Activated B cell treated with CpG ODN at 0.5 μM for 24 hours (primary cell): ENCODE measurements at regions not wholly inside any gene's neighbourhood (a gene's known extent, or its start where the extent isn't known, plus 50 kb on each side); places are given as distances from the start of the nearest gene placed in this dataset.

ENCODE experiments used
- ATAC-seq: fragments of 200-7000 bp; cut with Tn5 transposase; one replicate; pipeline ENCODE4 v1.10.0; 2021; ENCODE audit warnings: low read depth, mild to moderate bottlenecking, moderate library complexity
- CTCF ChIA-PET: fragments of 350-600 bp; sonication (Branson Sonifier 250); formaldehyde crosslinking; loops from one replicate; lab custom pipeline; 2021; ENCODE audit warnings: antibody characterized with exemption; lab: Charles Lee
- POLR2A ChIA-PET: fragments of 350-600 bp; sonication (Branson Sonifier 250); formaldehyde crosslinking; loops from one replicate; lab custom pipeline; 2021; ENCODE audit warnings: antibody characterized with exemption; lab: Charles Lee
- DNase-seq: peaks from one replicate; pipeline ENCODE4 v3.0.0; 2022
- H3K27ac Mint-ChIP-seq: one replicate; pipeline ENCODE4 v1.8.0; 2020; ENCODE audit warnings: mixed read lengths
- H3K27me3 Mint-ChIP-seq: one replicate; pipeline ENCODE4 v1.8.0; 2021; ENCODE audit warnings: mixed read lengths
- H3K36me3 Mint-ChIP-seq: one replicate; pipeline ENCODE4 v1.8.0; 2021; ENCODE audit warnings: low read depth, mixed read lengths
- H3K4me1 Mint-ChIP-seq: one replicate; pipeline ENCODE4 v1.8.0; 2021; ENCODE audit warnings: mixed read lengths
- H3K4me3 Mint-ChIP-seq: one replicate; pipeline ENCODE4 v1.8.0; 2020; ENCODE audit warnings: mild to moderate bottlenecking, mixed read lengths
- H3K9me3 Mint-ChIP-seq: one replicate; pipeline ENCODE4 v1.8.0; 2020; ENCODE audit warnings: mixed read lengths
- intact Hi-C: fragments of 100-400 bp; cut with micrococcal nuclease; formaldehyde crosslinking; loops from one replicate; pipeline ENCODE4 v1.15.1; 2024
- TF ChIP-seq, protein P1 (sequence below): fragments of 200-600 bp; IDR thresholded peaks from one replicate; pipeline ENCODE4 v1.8.0; 2022; ENCODE audit warnings: antibody characterized with exemption, mild to moderate bottlenecking

- ChIA-PET CTCF (no interaction called here), POLR2A (no interaction called here)
- TF ChIP-seq, protein P1, sequence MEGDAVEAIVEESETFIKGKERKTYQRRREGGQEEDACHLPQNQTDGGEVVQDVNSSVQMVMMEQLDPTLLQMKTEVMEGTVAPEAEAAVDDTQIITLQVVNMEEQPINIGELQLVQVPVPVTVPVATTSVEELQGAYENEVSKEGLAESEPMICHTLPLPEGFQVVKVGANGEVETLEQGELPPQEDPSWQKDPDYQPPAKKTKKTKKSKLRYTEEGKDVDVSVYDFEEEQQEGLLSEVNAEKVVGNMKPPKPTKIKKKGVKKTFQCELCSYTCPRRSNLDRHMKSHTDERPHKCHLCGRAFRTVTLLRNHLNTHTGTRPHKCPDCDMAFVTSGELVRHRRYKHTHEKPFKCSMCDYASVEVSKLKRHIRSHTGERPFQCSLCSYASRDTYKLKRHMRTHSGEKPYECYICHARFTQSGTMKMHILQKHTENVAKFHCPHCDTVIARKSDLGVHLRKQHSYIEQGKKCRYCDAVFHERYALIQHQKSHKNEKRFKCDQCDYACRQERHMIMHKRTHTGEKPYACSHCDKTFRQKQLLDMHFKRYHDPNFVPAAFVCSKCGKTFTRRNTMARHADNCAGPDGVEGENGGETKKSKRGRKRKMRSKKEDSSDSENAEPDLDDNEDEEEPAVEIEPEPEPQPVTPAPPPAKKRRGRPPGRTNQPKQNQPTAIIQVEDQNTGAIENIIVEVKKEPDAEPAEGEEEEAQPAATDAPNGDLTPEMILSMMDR, result no peak
- no peak overlapping the region for H3K4me3 Mint-ChIP-seq
- DNase-seq (no peak), ATAC-seq (no peak)
- no peak overlapping the region for H3K27ac Mint-ChIP-seq
- H3K4me1 Mint-ChIP-seq, result no peaks in the 10 kb centered on the region
- H3K9me3 Mint-ChIP-seq, result no peaks in the 10 kb centered on the region
- no peaks in the 10 kb centered on the region for H3K36me3 Mint-ChIP-seq
- H3K27me3 Mint-ChIP-seq, result no peaks in the 10 kb centered on the region
- intact Hi-C loops, result no loop called here
Observed at GRCh38 chr12:131578828-131579470, 131.9 kb upstream of the SFSWAP start.

GRCh38 chr12:131583090-131583712 is 127.7 kb upstream of the SFSWAP start:
- H3K4me1 Mint-ChIP-seq, result no peaks in the 10 kb centered on the region
- no peak overlapping the region for H3K27ac Mint-ChIP-seq
- peaks cover 3% of the 10 kb centered on the region for H3K27me3 Mint-ChIP-seq
- TF ChIP-seq, protein P1, result no peak
- H3K4me3 Mint-ChIP-seq, result no peak overlapping the region
- DNase-seq (no peak), ATAC-seq (no peak)
- H3K9me3 Mint-ChIP-seq, result peaks cover 3% of the 10 kb centered on the region
- no peaks in the 10 kb centered on the region for H3K36me3 Mint-ChIP-seq
- CTCF ChIA-PET, result no interaction called here
- intact Hi-C loops, result no loop called here
- POLR2A ChIA-PET, result no interaction called here

DNA sequence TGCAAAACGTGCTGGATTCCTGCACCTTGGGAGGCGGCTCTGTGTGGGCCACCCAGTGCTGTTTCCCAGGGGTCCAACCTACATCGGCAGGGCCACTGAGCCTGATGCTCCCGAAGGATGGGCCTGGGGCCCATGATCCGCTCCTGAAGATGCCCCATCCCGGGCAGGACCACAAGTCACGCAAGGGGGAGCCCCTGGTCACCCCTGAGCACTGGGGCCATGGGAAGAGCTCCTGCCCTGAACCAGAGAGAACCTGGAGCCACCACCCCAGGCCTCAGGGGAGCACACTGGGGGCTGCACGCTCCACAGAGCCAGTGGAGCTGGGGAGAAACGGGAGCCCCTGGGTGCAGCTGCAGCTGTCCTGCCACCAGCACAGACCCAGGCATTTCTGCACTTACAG is 124.6 kb upstream of the SFSWAP start:
- Mint-ChIP-seq H3K36me3 (no peaks in the 10 kb centered on the region), H3K9me3 (peaks cover 3% of the 10 kb centered on the region), H3K4me1 (no peaks in the 10 kb centered on the region), H3K27ac (no peak overlapping the region), H3K4me3 (no peak overlapping the region), H3K27me3 (peaks cover 3% of the 10 kb centered on the region)
- no peak for DNase-seq
- ChIA-PET CTCF (no interaction called here), POLR2A (no interaction called here)
- TF ChIP-seq, protein P1, result no peak
- ATAC-seq, result no peak
- intact Hi-C loops, result no loop called here

DNA sequence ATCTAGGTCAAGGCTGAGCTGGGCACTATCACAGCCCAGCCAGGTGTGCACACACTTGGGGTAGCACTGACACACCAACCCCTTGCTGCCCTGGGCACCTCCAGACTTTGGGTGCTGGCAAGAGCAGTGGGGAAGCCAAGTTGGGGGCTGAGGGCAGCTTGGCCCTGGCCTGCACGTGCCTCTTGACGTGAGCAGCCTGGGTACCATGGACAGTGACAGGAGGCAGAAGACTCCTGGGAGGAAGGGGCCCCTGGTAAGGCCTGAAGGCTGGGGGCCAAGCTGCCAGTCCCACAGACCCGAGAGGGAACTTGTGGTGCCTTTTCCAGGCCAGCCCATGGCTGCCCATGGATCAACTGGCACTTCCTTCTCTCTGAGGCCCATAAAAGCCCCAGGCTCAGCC is 124.1 kb upstream of the SFSWAP start:
- TF ChIP-seq, protein P1, result no peak
- ChIA-PET CTCF (no interaction called here), POLR2A (no interaction called here)
- no peak for DNase-seq
- ATAC-seq, result no peak
- intact Hi-C loops, result no loop called here
- Mint-ChIP-seq H3K27ac (no peak overlapping the region), H3K4me3 (no peak overlapping the region), H3K9me3 (peaks cover 3% of the 10 kb centered on the region), H3K27me3 (peaks cover 3% of the 10 kb centered on the region), H3K36me3 (no peaks in the 10 kb centered on the region), H3K4me1 (no peaks in the 10 kb centered on the region)

DNA sequence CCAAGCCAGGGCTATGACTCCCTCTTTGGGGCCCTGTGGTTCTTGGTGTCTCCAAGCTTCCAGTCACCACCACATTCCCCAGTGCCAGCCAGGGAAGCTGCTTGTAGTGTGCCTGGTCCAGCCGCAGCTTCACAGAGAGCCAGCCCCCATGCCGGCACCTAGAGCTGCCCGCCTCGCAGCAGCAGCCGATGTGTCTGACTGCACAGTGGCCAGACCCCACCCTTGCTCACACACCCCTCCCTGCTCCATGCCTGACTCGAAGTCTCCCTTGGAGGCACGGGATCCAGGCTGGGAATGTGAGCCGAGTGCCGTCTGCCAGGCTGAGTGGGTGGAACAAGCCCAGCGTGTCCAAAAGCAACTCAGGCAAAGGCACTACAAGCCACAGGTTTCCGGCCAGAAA is 123.3 kb upstream of the SFSWAP start:
- ChIA-PET POLR2A (no interaction called here), CTCF (no interaction called here)
- TF ChIP-seq, protein P1, result no peak
- no peak overlapping the region for H3K4me3 Mint-ChIP-seq
- peaks cover 3% of the 10 kb centered on the region for H3K27me3 Mint-ChIP-seq
- H3K36me3 Mint-ChIP-seq, result no peaks in the 10 kb centered on the region
- no peak for ATAC-seq
- intact Hi-C loops, result no loop called here
- H3K27ac Mint-ChIP-seq, result no peak overlapping the region
- H3K9me3 Mint-ChIP-seq, result peaks cover 3% of the 10 kb centered on the region
- DNase-seq, result no peak
- peaks cover under 1% of the 10 kb centered on the region for H3K4me1 Mint-ChIP-seq
